ENCODE measurements at regions not wholly inside any gene's neighbourhood (a gene's known extent, or its start where the extent isn't known, plus 50 kb on each side); places are given as distances from the start of the nearest gene placed in this dataset.

GRCh38 chr5:120362426-120362825 is 101.7 kb upstream of the PRR16 start:
- Histone ChIP-seq H3K36me3 (no peaks in the 10 kb centered on the region), H3K4me3 (no peak overlapping the region), H3K27me3 (no peaks in the 10 kb centered on the region), H3K4me1 (no peaks in the 10 kb centered on the region), H3K27ac (no peak overlapping the region), H3K9me3 (no peaks in the 10 kb centered on the region)
- no peak for TF ChIP-seq CTCF (IDR thresholded peaks at IDR 0.05)
- no peak for DNase-seq (ENCODE audit: low spot score)

- Histone ChIP-seq H3K27ac (no peak overlapping the region), H3K4me1 (no peaks in the 10 kb centered on the region), H3K36me3 (no peaks in the 10 kb centered on the region), H3K4me3 (no peak overlapping the region), H3K9me3 (no peaks in the 10 kb centered on the region), H3K27me3 (no peaks in the 10 kb centered on the region)
- no peak for DNase-seq (ENCODE audit: low spot score)
- TF ChIP-seq CTCF (IDR thresholded peaks at IDR 0.05): no peak
Measured at GRCh38 chr5:120365656-120366446, 98.2 kb upstream of the PRR16 start.

- Histone ChIP-seq H3K27me3 (no peaks in the 10 kb centered on the region), H3K4me1 (no peaks in the 10 kb centered on the region), H3K4me3 (no peak overlapping the region), H3K36me3 (no peaks in the 10 kb centered on the region), H3K27ac (no peak overlapping the region), H3K9me3 (no peaks in the 10 kb centered on the region)
- no peak for DNase-seq (ENCODE audit: low spot score)
- TF ChIP-seq CTCF (IDR thresholded peaks at IDR 0.05): no peak
Measured at GRCh38 chr5:120367896-120368634, 96.0 kb upstream of the PRR16 start.

- Histone ChIP-seq H3K4me3 (no peak overlapping the region), H3K9me3 (no peaks in the 10 kb centered on the region), H3K27me3 (no peaks in the 10 kb centered on the region), H3K27ac (no peak overlapping the region), H3K36me3 (no peaks in the 10 kb centered on the region), H3K4me1 (no peaks in the 10 kb centered on the region)
- TF ChIP-seq CTCF (IDR thresholded peaks at IDR 0.05): no peak
- no peak for DNase-seq (ENCODE audit: low spot score)
Measured at GRCh38 chr5:120368923-120369715, 95.0 kb upstream of the PRR16 start.

- Histone ChIP-seq H3K4me1 (no peaks in the 10 kb centered on the region), H3K27ac (no peak overlapping the region), H3K36me3 (no peaks in the 10 kb centered on the region), H3K4me3 (no peak overlapping the region), H3K9me3 (no peaks in the 10 kb centered on the region), H3K27me3 (no peaks in the 10 kb centered on the region)
- no peak for DNase-seq (ENCODE audit: low spot score)
- no peak for TF ChIP-seq CTCF (IDR thresholded peaks at IDR 0.05)
Measured at GRCh38 chr5:120372899-120373298, 91.2 kb upstream of the PRR16 start.

Data from right atrium auricular region (tissue), 2 donors.